Epidermal melanocyte (primary cell): ENCODE measurements at regions not wholly inside any gene's neighbourhood (a gene's known extent, or its start where the extent isn't known, plus 50 kb on each side); places are given as distances from the start of the nearest gene placed in this dataset.

ENCODE experiments used
- DNase-seq: peaks from one replicate; pipeline ENCODE4 v3.0.0; 2011; ENCODE audit warnings: low spot score; ENCODE audit not compliant: insufficient read length

DNA sequence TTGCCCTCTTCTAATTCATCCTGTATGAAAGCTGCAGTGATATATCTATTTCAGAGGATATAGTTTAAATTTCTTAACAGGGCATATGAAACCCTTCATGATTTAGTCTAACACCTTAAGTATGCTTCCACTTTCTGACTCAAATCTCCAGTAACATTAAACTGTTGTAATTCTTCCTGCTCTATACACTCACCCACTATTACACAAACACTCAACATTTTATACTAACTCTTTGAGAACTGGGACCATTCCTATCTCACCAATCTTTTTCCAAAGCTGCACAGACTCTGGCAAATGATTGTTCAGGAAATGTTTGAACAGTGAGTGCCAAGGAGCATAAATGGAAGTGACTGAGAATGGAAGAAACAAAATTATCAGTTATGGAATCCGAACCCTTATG lies 560.4 kb upstream of the DPPA4 start:
- no peak for DNase-seq

- no peak for DNase-seq
These were observed 562.6 kb upstream of the DPPA4 start for GRCh38 chr3:109899925-109900324.

- no peak for DNase-seq
These were observed 563.4 kb upstream of the DPPA4 start for GRCh38 chr3:109900783-109901182.

GRCh38 chr3:109902549-109902948 lies 565.2 kb upstream of the DPPA4 start:
- DNase-seq = no peak

- DNase-seq = no peak
These were observed 565.8 kb upstream of the DPPA4 start for GRCh38 chr3:109903100-109903499.

- DNase-seq = no peak
These were observed 573.4 kb upstream of the DPPA4 start for GRCh38 chr3:109910772-109911171.

GRCh38 chr3:109918740-109919139 lies 581.4 kb upstream of the DPPA4 start:
- DNase-seq = no peak

DNA sequence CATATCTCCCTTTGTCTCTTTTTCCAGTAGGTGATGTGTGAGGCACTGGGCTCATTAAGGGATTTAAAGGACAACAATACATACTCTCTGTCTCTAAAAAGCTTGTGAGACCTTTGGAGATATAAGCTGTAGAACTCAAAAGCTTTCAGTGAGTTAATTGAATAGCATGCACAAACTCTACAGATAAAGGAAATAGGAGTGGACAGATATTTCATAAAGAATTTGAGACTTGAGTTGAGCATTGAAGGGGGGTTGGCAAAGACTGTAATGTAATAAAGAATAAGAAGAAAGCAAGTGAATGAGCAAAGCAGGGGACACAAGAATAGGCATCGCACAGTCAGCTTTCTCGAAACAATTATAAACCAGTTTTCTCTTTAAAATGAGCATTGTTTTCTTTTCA lies 583.4 kb upstream of the DPPA4 start:
- DNase-seq = no peak

DNA sequence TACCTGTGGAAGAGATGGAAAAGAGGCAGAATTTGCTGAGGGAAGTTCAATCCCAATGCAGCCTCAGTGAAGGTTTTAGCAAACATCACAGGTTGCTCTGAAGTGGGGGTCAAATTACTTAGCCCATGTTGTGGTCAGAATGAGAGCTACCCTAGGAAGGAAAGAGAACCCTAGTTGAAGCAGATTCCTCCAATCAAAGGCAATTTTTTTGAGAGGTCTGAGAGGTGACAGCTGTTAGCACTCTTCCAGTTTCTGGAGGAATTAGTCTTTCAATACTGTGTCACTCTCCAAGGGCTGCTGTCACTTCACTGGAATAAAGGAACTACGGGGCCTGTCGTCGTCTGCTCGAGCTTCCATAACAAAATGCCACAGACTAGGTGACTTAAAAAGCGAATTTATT lies 584.2 kb upstream of the DPPA4 start:
- no peak for DNase-seq

DNA sequence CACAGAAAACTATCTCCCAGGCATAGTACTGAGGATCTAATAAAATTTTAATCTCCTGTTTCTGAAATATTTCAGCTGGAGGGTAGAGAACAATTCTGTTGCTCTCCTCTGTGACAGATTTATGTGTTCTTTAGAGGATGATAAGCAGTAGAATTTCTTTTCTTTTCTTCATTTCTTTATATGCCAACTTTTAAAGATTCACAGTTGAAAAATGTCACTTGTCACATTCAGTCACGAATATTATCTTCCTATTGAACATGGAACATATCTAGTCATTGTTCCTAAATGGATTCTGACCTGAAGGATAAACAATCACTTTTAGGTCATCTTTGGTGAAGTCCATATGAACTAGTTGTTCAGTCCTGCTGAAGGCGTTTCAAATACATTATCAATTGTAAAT lies 585.5 kb upstream of the DPPA4 start:
- no peak for DNase-seq

DNA sequence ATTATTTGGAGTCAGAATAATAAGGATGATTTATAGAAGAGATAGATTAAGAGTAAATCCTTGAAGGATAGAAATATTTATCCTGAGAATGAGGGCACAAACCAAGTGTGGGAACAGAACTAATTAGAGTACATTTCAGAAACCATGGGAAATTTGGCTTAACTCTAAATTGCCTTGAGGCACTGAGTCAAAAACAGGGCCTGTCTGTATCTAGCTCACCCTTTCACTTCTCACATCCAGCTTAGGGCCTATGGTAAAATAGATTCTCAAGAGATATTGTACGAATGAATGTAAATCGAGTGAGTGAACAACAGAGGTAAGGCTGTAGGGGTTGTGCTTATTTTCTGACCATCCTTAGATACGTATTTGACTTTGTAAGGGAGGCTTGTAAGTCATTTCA lies 586.1 kb upstream of the DPPA4 start:
- no peak for DNase-seq

GRCh38 chr3:109924196-109924595 lies 586.9 kb upstream of the DPPA4 start:
- DNase-seq = no peak

GRCh38 chr3:109926376-109926775 lies 589.0 kb upstream of the DPPA4 start:
- DNase-seq = no peak

- DNase-seq = peak; percentile 29
These were observed 589.8 kb upstream of the DPPA4 start for GRCh38 chr3:109927161-109927560.

- no peak for DNase-seq
These were observed 590.4 kb upstream of the DPPA4 start for GRCh38 chr3:109927726-109928125.

DNA sequence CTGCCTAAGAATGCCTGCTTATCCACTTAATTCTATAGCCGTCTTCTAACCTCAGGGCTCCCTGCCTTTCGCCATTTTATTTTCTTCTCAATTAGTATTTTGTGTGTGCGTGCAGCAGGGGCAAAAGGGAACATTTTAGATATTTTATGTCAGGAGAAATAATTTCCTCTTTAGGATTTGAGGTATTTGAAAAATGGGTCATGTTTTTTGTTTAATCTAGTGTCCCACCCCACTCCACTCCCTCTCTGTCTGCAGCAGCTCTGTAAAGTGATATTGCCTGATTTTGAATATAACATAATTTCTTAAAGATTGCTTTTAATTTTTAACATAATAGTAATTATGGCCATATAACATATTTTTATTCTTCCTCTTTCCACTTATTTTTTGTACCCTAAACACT lies 593.2 kb upstream of the DPPA4 start:
- no peak for DNase-seq

DNA sequence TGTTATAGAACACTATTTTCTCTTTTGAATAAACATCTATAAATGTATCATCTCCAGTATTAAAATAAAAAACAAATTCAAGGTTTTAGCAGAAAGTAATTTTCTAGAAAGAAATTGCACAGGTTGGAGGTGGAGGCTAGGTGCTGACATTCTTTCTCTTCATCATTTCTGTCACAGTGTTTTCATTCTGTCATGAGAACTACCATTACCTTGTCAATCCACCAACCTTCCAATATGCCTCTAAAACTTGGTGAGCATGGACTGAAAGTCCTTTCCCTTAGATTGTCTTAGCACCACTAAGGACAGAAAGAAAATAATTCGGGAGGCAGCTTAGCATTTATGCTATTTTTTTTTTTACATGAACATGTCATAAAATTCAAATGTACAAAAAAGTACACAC lies 596.2 kb upstream of the DPPA4 start:
- no peak for DNase-seq

DNA sequence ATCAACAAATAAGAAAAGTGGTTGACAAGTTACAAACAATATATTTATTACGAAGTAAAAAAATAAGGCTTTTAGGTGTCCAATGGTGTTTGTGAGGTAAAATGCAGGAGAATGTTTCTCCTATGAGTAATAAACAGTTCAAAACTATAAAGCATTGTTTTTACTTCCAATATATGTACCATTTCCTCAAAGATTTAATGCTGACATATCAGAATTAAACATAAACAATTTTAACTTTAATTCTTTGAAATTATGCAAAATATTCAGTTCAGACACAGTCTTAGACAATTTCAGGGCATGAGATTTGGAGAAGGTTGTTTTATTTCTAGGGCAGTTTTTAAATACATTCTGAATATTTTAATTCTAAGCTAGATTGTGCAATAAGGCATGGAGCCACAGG lies 602.5 kb upstream of the DPPA4 start:
- DNase-seq = no peak

DNA sequence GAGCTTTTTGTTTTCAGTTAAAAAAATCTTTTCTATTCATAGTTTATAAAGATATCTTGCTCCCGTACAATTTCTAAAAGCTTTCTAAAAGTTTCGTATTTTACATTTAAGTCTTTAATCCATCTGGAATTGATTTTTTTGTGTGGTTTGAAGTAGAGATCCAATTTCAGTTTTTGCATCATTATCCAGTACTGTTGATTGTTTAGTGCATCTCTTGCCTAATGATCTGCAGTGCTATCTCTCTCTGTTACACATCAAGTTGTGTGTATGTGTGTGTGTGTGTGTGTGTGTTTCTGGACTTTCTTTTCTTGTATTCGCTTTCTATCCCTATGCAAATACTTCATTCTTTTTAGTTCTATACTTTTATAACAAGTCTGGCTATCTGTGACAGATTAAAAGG lies 605.8 kb upstream of the DPPA4 start:
- DNase-seq = no peak

- no peak for DNase-seq
These were observed 607.5 kb upstream of the DPPA4 start for GRCh38 chr3:109944836-109945235.

DNA sequence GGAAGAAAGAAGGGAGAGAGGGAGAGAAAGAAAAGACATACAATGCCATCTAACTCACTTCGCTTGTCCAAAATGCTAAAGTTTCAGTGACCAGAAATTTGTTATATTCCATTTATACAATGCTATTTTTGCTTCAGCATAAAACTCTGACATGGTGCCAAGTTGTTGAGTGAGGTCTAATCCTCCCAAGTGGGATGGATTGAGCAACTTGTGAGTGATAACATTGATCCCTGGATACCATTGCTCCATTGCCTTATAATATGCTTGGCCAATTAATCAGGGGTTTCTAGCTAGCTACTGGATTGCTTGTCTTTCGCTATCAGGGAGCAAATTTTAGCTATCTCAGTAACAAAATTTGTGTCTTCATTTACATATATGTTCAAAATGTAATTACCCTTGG lies 615.6 kb upstream of the DPPA4 start:
- DNase-seq = no peak

DNA sequence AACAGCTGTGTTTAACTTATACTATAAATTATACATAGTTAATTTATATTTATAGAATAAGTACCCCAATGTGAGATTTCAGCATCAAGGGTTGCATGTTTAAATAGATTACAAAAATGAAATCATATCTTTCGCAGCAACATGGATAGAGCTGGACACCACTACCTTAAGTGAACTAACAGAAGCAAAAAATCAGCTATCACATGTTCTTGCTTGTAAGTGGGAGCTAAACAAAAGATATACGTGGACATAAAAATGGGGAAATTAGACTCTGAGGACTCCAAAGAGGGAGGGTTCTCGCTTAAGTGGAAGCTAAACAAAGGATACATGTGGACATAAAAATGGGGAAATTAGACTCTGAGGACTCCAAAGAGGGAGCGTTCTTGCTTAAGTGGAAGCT lies 626.5 kb upstream of the DPPA4 start:
- DNase-seq = no peak

DNA sequence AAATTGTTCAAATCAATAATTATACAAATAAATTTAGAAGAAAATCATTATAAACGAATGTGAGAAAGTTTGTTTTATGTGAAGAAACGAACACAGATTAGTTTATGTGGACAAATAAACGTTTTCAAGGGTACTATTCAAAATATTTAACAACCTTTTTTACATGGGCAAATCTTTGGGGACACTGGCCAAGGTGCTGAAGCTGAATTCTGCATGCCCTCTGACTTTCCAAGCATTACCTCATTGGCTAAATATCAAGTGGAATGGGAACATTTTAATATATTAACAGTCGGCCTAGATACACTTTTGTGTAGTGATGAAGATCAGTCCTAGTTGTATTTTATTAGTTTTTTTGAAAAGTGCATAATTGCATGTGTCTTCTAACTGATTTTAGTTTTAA lies 636.4 kb upstream of the DPPA4 start:
- no peak for DNase-seq

GRCh38 chr3:109977897-109978296 lies 640.6 kb upstream of the DPPA4 start:
- no peak for DNase-seq

DNA sequence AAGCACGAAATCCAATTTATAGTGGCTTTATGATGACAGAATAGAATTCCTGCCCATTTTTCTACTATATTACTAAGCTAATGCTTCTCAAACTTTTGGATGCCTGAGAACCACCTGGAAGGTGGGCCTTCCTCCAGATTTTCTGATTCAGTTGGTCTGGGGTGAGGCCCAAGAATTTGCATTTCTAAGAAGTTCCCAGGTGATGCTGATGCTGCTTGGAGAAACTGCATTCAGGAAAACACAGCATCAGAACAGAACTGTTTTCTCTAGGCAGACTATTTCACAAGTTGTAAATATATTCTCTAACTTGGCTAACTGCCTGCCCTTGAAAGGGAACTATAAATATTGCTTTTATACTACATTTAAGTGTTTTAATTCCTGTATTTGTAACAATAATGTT lies 644.9 kb upstream of the DPPA4 start:
- DNase-seq = no peak
